GM18858 (cell line): ENCODE measurements at regions not wholly inside any gene's neighbourhood (a gene's known extent, or its start where the extent isn't known, plus 50 kb on each side); places are given as distances from the start of the nearest gene placed in this dataset.

Experiments used
- ATAC-seq: cut with Tn5 transposase; IDR thresholded peaks from one replicate; pipeline ENCODE4 v1.9.1; 2021; ENCODE audit not compliant: unreplicated experiment

DNA sequence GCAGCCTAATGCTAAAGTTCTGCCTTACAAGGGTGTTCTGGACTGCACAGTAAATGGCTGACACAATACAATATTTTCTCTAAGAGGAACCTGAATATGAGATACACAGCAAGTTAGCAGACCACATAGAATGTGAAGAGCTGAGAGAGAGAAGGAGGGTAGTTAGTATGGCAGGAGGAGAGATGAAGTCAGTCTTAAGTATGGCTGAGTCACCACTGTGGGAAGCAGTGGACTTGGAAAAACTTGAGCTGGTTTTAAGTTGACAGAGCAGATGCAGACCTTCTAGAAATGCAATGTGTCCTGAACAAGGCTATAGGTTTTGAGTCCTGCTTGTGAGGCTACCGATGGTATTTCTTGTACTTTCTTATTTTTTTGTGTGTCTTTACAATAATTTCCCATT lies 172.5 kb downstream of the SH2D1A start:
- ATAC-seq: no peak

- ATAC-seq: no peak
These were observed 178.5 kb downstream of the SH2D1A start for GRCh38 chrX:124524852-124525251.

DNA sequence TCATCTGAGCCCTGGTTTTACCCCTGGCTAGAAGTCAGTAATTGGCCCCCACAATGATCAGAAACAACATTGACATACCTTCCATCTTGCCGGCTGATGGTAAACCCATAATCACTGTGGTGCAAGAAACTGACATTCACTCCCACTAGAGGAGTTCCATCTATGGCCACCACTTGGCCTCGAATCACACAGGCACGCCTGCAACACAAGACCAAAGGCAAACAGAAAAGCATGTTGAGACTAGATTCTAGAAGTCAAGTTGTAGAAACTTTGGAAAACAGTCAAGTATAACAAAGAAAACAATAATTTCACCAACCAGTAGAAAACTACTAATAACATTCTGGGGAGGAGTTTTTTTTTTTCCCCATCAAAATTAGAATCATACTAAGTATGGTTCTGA lies 183.4 kb downstream of the SH2D1A start:
- no peak for ATAC-seq

DNA sequence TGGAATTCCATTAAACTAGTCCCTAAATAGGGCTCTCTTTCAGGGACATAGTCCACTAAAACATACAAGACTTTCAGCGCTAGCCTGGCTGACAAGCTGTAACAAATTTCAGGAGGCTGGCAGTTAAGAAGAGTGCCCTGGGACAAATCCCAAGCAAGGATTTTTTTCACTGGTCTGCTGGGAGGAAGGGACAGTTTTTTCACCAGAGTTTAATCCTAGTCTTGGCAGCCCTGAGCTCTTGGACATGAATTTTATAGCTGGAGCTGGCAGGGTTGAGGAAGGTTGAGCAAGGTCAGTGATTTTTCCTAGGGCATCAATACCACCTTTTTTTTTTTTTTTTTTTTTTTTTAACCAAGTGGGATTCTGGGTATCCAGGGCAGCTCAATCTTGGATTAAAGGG lies 184.4 kb downstream of the SH2D1A start:
- no peak for ATAC-seq

DNA sequence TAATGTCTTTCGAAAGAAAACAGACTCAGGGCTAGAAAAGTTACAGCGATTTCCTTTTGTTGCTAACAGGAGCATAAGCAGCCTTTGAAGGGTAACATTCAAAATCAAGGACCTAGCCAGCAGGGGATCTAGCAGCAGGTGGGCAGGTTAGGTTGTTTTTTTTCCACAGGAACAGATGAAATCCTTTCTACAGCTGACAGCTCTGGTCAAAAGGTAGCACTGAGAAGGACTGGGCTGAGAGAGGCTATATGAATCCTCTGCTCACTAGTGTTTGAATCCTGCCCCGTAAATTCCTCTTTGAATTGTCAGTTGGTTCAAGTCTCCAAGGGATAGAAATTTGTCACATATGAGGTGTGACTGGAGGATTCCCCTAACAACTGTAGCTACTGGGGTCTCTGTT lies 188.2 kb downstream of the SH2D1A start:
- ATAC-seq: no peak

DNA sequence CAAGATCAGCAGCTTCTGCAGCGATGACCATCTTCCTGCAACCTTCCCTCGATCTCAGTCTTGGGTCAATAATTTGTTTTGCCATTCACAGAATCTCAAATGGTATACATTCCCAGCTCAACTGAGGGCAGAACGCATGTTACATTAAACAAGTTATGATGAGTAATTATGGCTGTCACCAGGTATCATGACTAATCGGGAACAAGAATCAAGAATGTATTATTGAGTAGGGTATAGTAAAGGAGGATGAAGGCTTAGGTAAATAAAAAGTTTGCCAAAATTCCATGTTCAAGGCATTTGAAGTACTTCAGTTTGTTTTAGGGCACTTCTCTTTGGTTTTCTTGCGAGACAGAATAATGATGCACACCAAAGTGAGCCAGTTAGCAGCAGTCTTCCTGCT lies 194.1 kb downstream of the SH2D1A start:
- ATAC-seq: no peak

- no peak for ATAC-seq
These were observed 202.2 kb downstream of the SH2D1A start for GRCh38 chrX:124548571-124548970.

GRCh38 chrX:124555036-124555595 lies 208.8 kb downstream of the SH2D1A start:
- no peak for ATAC-seq

- no peak for ATAC-seq
These were observed 211.6 kb downstream of the SH2D1A start for GRCh38 chrX:124557976-124558375.

GRCh38 chrX:124573468-124573867 lies 227.1 kb downstream of the SH2D1A start:
- ATAC-seq: no peak

- no peak for ATAC-seq
These were observed 246.4 kb downstream of the SH2D1A start for GRCh38 chrX:124592744-124593143.

DNA sequence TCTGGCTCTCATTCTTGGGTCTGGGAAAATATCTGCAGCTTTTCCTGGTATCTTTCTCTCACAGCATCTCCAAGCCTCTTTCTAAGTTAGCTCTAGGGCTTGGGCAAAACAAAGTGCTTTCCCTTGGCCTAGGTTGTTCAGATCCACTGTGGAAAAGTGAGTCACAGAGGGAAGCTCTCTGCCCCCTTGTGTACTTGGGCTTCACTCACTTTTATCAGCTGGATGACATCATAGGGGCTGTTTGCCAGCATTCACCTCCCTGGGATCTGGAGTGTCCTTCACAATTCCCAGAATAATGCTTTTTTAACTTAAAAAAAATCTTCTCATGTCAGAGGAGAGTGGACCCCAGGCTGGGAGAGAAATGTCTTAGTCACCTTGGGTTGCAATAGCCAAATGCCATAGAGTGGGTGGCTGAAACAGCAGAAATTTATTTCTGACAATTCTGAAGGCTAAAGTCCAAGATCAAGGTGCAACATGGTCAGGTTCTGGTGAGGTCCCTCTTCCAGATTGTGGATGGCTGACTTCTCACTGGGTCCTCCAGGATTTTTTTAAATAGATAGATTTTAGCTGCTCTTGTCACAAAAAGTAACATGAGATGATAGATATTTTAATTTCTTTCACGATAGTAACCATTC lies 247.8 kb downstream of the SH2D1A start:
- no peak for ATAC-seq

- no peak for ATAC-seq
These were observed 259.1 kb downstream of the SH2D1A start for GRCh38 chrX:124605511-124605910.

- ATAC-seq: no peak
These were observed 260.4 kb downstream of the SH2D1A start for GRCh38 chrX:124606724-124607123.

- no peak for ATAC-seq
These were observed 273.3 kb downstream of the SH2D1A start for GRCh38 chrX:124619710-124620109.

- no peak for ATAC-seq
These were observed 288.0 kb downstream of the SH2D1A start for GRCh38 chrX:124634363-124634762.

- ATAC-seq: no peak
These were observed 295.6 kb downstream of the SH2D1A start for GRCh38 chrX:124641737-124642491.

DNA sequence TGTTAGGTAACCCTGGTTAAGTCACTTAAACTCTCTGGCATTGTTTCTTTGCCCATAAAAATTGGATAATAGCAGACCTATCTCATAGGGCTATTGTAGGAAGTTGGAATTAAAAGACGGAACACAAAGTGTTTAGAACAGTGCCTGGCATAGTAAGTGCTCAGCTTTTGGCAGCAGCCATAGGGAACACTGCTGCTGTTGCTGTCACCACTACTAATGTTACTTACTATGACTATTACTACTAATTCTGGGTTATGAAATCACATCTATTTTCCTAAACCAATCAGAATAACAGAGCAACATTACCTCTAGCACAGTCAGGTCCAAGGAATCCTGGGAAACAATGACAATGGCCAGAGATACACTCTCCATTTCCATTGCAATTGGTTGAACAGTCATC lies 300.0 kb downstream of the SH2D1A start:
- no peak for ATAC-seq

DNA sequence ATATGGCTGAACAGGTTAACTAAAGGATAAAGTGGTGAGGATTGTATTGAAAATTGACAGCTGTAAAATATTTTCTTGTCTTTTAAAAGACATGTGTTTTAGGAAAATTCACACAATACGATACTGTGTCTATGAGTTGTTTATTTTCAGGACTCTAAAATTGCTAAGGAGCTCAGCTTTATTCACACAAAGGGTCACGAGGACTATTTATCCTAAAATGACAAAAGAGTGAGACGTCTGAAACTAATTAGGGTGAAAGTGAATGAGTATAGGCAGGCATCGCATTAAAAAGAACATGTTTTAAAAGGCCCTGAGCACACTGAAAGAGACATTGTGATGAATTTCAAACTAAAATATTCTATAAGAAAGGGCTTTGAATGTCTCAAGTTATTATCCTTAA lies 304.7 kb downstream of the SH2D1A start:
- no peak for ATAC-seq

- no peak for ATAC-seq
These were observed 319.4 kb downstream of the SH2D1A start for GRCh38 chrX:124665621-124666400.

- no peak for ATAC-seq
These were observed 332.8 kb downstream of the SH2D1A start for GRCh38 chrX:124679199-124679598.

DNA sequence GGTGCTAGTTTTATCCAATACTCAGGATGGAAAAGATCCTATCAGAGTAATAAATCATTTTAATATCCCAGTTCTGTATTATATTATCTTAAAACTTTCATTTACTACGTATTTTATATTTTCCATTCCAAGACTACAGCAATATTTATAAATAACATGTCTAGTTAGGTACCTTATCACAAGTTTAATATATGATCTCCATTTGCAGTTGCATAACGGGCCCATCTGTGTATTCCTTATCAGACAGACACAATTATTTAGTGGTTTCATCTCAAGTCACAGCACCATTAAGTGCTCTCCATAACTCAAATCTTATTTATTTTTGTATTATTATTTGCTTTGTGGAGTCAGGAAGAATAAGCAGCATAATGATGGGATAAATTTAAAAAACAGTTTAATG lies 333.9 kb downstream of the SH2D1A start:
- no peak for ATAC-seq
